H1 (cell line): ENCODE measurements at regions not wholly inside any gene's neighbourhood (a gene's known extent, or its start where the extent isn't known, plus 50 kb on each side); places are given as distances from the start of the nearest gene placed in this dataset.

Experiments
- CTCF ChIP-seq, 3 experiments: IDR thresholded peaks; 1 replicate in 2 of 3; 2 replicates in 1 of 3; pipeline versions ENCODE4 v1.5.1 to v1.6.1; 2011; ENCODE audit warnings: low read length in 3 of 3, mild to moderate bottlenecking in 3 of 3, inconsistent platforms in 2 of 3, low read depth in 1 of 3, moderate library complexity in 1 of 3; ENCODE audit not compliant: insufficient read depth in 1 of 3; ENCODE audit errors: control extremely low read depth in 1 of 3
- EP300 ChIP-seq, 2 experiments: IDR thresholded peaks; 1 replicate in 1 of 2; 2 replicates in 1 of 2; pipeline ENCODE4 v1.6.1; 2011 to 2012; ENCODE audit warnings: low read depth in 2 of 2, low read length in 2 of 2, mild to moderate bottlenecking in 2 of 2, borderline replicate concordance in 1 of 2, inconsistent platforms in 1 of 2, moderate library complexity in 1 of 2
- POLR2A ChIP-seq, 2 experiments: IDR thresholded peaks; 1 replicate in 1 of 2; 2 replicates in 1 of 2; pipeline ENCODE4 v1.6.1; 2011; ENCODE audit warnings: low read depth in 2 of 2, low read length in 2 of 2, mild to moderate bottlenecking in 2 of 2; ENCODE audit errors: control extremely low read depth in 1 of 2
- POLR2AphosphoS5 ChIP-seq: IDR thresholded peaks from 2 replicates; pipeline ENCODE4 v1.6.1; 2011; ENCODE audit warnings: low read depth, low read length
- SUZ12 ChIP-seq: fragments of 200-600 bp; sonication (generic); IDR thresholded peaks from 2 replicates; pipeline ENCODE4 v1.6.1; 2012; ENCODE audit warnings: mild to moderate bottlenecking, inconsistent platforms, low read length, moderate library complexity, mixed read lengths

- no peak for TF ChIP-seq CTCF (IDR thresholded peaks at IDR 0.05; ENCODE audit: control extremely low read depth in 1 of 3, insufficient read depth in 1 of 3, low read depth in 1 of 3, low read length in 3 of 3)
- no peak for TF ChIP-seq POLR2A (IDR thresholded peaks at IDR 0.05; ENCODE audit: control extremely low read depth in 1 of 2, low read depth in 2 of 2, low read length in 2 of 2)
- no peak for TF ChIP-seq EP300 (IDR thresholded peaks at IDR 0.05; ENCODE audit: borderline replicate concordance in 1 of 2, low read depth in 2 of 2, low read length in 2 of 2)
- TF ChIP-seq SUZ12, result no peak
- no peak for TF ChIP-seq POLR2AphosphoS5
Measured at GRCh38 chr1:234768171-234768568, 158.2 kb upstream of the IRF2BP2 start.
